HG02884 (cell line): ENCODE measurements at regions not wholly inside any gene's neighbourhood (a gene's known extent, or its start where the extent isn't known, plus 50 kb on each side); places are given as distances from the start of the nearest gene placed in this dataset.
"Not testable (repeated sequence)": the region's sequence is repeated elsewhere in the genome, so short reads cannot be mapped to it uniquely, and the experiment has no call there.

ENCODE experiments used
- ATAC-seq: cut with Tn5 transposase; IDR thresholded peaks from one replicate; pipeline ENCODE4 v1.9.1; 2021; ENCODE audit warnings: mild to moderate bottlenecking, moderate library complexity; ENCODE audit not compliant: unreplicated experiment

DNA sequence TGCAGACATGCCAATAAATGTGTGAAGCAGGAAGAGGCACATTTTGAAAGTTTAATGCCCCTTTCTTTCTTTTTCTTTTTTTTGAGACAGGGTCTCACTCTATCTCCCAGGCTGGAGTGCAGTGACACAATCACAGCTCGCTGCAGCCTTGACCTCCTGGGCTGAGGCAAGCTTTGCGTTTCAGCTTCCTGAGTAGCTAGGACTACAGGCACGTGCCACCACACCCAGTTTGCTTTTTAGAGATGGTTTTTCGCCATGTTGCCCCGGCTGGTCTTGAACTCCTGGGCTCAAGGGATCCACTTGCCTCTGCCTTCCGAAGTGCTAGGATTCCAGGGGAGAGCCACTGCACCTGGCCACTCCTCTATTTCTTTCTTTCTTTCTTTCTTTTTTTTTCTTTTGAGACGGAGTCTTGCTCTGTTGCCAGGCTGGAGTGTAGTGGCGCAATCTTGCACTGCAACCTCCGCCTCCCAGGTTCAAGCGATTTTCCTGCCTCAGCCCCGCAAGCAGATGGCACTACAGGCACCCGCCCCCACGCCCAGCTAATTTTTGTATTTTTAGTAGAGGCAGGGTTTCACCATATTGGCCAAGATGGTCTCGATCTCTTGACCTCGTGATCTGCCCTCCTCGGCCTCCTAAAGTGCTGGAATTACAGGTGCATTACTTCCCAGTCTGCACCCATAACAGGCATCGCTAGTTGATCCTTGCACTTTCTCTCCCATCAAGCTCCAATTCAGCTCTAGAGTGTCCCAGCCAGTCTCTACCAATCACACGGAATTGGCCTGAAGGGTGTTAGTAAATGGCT, 77.5 kb upstream of the RUNX3 start:
- ATAC-seq = not testable (repeated sequence)

DNA sequence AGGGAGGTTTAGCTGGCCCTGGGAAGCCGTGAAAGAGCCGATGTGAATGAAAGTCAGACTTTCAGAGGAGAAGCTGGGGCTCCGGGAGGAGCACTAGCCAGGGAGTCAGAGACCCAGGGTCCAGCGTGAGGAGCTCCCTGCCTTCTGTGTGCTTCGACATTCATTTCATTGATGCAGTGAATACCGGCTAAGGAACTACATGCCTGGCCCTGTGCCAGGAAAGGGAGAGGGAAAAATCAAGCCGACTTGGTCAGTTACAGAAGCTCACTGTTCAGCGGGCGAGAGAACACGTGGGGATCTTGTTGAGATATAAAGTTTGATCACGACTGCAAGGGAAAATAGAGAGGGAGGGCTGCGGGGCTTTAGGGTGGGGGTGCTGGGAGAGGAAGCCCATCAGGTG, 76.7 kb upstream of the RUNX3 start:
- no peak for ATAC-seq

DNA sequence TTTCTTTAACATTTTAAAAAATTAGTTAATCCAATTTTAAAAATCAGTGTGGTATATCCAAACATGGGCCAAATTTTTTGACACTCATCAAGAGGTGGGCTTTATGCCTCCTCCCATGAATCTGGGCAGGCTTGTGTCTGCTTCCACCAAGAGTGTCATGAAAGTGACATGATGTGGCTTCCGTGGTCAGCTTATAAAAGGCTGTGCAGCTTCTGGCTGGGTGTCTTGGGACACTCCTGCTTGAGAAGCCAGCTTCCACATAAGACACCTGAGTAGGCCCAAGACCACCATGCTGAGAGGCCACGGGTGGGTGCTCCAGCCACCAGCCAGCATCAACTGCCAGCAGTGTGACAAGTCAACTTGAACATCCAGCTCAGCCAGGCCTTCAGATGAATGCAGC, 74.3 kb upstream of the RUNX3 start:
- no peak for ATAC-seq

DNA sequence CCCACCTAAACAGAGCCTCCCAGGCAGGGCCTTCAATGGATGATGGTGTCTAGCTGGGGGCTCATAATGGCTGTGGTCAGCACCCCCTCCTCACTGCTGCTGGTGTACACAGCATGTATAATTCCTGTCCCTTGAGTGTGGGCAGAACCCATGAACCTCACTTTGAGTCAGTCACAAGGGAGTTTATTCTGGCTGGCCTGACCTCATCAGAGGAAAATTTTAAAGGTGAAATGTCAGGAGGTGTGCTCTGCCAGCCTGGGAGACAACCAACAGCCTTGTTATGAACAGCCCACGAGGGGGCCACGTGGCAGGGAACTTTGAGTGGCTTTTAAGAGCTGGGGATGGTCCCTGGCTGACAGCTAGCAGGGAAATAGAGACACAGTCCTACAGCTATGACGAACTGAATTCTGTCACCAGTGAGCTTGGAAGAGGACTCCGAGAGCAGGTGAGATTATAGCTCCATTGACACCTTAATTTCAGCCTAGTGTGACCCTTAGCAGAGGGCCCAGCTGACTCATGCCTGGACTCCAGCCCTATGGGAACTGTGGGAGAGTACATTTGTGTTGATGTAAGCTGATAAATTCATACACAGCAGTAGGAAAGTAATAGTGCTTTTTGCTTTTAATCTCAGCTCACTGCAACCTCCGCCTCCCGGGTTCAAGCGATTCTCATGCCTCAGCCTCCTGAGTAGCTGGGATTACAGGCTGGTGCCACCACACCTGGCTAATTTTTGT, 73.5 kb upstream of the RUNX3 start:
- ATAC-seq = no peak

DNA sequence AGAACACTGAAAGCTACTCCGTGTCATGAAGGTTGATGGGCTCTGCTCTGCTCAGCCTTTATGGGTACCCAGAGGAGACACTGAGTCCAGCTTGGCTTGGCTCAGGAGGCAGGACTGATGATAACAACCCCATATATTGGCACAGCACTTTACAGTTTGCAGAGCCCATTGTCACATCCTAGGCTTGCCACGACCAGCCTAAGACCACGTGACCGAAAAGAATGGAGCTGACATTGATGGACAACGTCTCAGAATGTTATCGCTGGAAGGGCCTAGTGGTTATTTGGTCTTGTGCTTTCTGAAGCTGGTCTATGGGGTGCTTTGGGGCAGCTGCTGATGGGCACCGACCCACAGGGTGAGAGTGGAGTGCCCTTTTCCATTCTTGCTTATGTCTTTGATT, 72.9 kb upstream of the RUNX3 start:
- ATAC-seq = no peak

DNA sequence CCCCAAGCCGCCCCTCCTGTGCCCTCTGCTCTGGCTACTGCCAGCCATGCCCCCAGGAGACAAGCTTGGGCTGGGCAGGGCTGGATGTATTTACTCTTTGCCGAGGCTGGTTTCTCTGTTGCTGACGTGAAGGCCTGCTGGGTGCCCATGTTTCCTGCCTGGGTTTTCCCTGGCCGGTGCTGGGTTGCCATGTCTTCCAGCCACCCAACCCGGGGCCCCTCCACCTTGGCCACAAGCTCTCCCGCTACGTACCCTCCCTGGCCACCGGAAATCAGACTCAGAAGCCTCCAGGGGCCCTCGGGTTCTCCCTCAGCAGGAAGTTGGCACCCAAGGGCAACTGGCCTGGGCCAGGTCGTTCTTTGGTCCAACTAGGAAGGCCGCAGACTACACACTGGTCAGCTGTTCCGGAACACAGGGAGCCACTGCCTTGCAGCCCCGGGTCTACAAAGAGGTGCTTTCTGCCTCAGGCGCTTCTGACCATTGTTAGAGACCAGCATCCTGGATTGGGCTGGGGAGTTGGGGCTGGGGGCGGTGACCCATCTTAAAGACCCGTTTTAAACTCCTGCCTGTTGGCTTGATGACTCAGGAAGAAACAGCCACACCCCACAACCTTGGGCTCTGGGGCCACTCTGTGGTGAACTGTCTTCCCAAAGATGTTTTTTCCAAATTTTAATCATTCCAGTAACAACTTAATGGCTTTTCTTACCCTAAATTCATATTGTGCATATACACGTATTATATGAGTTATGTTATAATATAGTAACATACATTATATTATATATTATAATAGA, 71.2 kb upstream of the RUNX3 start:
- no peak for ATAC-seq

DNA sequence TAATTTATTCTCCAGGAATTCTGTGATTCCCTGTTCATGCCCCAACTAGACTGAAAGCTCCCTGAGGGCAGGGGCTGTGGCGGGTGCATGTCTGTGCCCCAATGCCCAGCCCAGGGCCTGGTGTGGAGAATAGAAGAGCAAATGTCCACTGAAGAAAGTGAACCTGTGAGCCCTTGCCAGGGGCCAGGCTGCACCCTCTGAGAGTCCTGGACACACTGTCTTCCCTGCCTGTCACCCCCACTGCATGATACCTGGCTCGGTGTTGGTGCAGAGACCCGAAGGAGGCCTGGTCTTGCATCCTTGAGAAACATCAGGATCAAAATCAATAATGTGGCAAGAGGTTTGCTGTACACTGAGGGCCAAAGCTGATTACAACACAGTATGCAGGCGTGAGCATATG, 69.8 kb upstream of the RUNX3 start:
- ATAC-seq = no peak

DNA sequence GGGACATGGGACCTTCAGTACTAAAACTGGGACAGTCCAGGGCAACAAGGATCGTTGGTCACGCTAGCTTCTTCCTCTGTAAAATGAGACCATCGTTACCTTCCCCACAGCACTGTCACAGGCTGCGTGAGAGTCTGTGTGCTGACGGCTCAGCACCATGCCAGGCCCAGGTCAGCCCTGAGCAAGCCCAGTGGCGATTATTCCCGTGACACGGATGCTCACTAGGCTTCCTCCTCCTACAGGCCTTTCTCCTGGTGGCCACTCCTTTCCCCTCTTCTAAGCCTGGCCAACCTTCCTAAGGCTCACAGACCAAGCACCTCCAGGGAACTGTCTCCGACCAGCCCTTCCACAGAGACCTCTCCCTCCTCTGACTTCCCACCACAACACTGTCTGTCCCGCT, 69.3 kb upstream of the RUNX3 start:
- no peak for ATAC-seq

DNA sequence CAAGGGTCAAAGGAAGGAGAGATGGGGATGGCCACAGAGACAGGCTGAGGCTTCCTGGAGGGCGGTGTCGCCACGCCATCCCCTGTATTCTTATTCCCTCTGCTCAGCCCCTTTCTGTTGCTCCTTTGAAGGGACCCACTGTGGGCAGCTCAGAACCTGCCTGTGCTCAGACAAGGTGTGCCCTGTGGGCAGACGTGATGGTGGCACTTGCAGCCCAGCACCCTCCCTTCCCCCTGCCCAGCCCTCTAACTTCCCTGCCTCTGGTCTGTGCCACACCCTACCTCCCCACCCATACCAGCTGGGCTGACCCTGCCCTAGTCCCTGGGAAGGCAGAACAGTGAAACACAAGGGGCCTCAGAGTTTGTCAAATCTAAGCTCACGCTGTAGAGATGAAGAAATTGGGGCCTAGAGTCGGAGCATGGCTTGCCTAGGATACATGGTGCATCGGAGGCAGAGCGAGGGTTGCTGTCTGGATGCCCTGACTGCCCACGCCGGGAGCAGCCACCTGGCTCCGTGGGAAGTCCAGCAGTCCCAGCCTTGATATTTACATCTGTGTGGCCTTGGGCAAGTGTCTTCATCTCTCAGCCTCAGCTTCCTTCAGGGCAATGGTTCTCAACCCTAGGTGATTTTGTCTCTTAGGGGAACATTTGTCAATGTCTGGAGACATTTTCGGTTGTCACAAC, 68.6 kb upstream of the RUNX3 start:
- ATAC-seq = no peak

DNA sequence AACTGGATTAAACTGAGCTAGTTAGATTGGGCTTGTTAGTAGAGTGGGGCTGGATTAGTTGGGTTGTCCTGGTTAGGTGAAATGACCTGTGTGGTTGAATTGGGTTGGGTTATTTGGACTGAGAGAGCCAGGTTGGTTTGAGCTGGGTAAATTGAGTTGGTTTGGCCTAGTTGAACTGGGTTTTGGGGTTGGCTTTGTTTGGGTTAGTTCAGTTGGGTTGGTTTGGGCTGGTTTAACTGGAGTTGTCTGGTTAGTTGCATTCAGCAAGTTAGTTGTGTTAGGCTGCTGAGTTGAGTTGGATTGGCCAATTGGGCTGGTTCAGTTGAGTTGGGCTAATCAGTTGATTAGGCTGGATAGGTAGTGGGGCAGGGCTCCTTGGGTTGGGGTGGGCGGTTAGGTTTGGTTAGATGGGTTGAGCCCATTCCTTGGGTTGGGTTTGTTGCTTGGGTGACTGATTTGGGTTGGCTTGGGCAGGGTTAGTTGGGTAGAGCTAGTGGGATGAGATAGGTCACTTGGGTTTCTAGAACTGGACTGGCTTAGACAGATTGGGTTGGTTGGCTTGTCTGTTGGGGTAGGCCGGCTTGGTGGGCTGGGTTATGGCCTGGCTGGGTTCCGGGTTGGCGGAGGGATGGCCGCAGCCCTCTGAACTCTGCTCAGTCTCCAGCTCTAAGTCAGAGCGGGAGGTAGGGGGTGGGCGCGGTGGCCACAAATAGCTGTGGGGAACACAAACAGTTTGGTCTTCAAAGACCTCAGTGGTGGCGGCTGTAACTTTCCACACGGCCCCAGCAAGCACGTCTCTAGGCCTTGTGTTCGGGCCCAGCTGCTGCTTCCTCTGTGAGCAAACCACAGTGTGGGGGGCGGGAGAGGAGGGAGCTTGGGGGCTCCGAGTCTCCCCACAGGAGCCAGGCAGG, 67.2 kb upstream of the RUNX3 start:
- ATAC-seq = no peak

DNA sequence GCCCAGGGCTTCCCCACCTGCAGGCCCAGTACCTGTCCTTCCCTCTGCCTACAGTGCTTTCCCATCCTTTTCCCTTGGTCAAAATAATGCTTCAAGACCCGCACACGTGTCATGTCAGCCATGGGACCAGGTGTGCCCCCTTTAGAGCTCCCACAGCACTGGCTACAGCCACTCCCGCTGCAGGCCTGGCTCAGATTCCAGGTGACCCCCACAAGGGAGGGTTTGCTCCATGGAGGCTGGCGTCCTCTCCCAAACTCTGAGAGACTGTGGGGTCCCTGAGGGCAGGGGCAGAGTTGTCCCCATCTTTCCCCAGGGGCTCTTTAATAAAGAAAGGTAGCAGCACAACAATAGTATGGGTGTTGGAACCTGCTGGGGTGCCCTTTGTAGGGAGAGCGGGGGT, 66.4 kb upstream of the RUNX3 start:
- no peak for ATAC-seq

DNA sequence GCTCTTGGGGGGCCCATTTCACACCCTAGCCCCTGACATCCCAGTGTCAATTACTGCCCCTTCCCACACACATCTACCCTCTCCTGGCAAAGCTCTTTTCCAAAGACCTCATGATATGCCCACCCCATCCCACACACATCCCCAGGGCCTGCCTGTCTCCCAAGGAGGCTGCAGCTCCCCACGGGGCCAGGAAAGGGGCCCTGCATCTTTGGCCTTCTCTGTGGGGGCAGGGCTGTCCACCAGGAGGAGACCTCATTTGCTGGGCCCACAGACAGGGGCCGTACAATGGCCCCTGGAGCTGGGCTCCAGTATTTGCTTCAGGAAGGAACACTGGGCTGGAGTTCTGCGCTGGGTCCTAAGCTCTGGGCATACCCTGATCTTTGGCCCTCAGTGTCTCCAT, 65.6 kb upstream of the RUNX3 start:
- ATAC-seq = no peak

DNA sequence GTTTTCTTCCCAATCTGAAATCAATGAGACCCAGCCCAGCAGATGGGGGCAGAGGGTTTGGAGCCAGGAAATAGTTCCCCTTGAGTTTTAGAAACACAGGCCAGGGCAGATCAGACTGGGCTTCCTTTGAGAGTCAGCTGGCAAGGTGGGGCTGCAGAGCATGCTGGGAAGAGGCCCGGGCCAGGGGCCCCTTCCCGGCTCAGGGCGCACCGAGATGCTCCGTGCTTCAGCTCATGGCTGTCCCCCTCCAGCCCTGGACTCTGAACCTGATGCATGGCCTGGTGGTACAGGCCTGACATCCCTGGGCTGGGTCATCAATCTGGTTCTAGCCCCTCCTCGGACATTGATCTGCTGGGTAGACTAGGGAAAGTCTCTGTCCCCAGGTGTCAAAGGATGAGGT, 65.1 kb upstream of the RUNX3 start:
- no peak for ATAC-seq

DNA sequence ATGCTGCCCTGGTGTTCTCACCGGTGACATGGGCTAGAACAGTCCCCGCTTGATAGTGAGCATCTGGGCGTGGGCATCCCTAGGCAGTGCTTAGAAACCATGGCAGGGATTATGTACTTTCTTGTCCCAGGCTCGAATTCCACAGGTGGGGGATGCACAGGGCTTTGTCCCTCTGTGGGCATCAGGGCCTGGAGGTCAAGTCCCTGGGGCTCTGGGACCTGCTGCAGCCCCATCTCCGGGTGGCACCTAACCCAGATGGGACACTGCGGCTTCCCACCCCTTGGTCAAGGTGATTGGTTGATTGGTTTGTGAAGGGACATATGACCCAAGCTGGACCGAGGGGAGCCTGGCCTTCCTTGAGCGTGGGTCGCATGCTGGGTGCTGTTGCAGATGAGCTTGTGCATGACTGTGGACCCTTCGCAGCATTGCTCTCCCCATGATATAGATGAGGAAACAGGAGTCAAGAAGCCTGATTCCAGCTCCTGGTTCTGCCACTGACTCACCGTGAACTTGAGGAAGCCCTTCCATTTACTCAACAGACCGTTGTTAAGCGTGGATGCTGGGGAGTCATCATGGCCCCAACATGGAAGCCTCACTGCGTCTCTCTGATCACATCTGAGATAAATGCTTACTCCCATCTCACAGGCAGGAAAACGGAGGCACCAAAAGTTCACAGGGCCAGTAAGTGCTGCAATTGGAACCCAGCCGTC, 64.0 kb upstream of the RUNX3 start:
- no peak for ATAC-seq

DNA sequence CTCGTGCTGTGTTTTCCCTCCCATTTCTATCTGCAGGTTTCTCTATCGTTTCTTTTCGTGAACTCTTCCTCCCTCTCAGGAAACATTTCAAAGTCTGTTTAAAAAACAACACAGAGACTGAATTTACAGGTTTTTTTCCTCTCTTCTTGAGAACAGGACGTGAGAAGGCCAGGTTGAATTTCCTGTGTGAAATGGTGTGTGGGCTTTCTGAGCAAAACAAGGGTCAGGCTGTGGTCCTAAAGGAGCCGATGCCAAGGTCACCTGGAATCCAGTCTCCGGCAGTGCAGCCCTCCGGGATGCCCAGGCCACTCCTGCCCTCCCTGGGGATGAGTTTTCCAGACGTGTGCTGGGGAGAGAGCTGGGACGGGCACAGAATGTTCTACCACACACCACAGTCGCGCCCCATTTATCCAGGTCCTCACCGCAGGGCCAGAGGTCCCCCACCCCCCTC, 62.7 kb upstream of the RUNX3 start:
- no peak for ATAC-seq

DNA sequence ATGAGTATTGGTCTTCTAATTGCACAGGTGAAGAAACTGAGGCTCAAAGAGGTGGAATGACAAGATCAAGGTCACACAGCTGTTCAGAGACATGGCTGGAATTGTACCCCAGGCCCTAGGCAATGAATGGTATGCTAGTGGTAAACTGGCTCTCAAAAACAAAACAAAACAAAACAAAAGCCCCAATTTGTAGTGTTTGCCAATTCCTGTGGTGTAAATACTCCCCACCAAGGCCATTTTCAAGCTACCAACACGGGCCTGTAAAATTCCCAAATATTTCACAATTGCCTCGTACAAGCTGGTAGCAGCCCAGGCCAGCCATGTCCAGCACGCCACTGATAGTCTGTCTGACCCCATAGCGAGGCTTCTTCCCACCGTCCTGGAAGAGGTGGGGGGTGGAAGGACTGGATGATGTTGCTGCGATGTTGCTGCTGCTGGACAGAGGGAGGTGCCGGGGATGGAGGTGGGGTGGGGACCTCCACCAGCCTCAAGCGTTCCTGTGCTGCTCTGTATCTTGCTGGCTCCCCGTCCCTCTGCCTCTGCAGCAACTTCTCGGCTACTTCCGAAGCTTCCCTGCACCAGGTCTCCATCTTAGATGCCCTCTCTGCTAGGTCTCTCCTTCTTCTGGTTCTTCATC, 62.2 kb upstream of the RUNX3 start:
- no peak for ATAC-seq

DNA sequence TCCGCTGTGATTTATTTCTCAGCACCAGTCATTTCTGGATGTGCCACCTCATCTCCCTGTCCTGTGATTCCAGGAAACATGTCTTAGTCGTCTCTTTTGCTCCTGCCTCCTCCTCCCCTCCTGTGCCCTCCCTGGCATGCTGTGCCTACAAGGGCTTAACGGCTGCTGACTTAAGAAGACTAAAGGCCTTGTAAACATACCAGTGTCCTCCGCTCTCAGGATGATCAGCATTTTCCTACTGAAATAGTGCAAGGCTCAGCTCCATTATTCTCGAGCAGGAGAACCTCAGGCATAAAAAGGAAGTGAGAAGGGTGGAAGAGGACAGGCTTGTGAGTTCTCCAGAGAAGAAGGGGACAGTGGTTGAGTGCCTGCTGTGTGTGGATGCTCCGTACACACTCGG, 61.6 kb upstream of the RUNX3 start:
- no peak for ATAC-seq

DNA sequence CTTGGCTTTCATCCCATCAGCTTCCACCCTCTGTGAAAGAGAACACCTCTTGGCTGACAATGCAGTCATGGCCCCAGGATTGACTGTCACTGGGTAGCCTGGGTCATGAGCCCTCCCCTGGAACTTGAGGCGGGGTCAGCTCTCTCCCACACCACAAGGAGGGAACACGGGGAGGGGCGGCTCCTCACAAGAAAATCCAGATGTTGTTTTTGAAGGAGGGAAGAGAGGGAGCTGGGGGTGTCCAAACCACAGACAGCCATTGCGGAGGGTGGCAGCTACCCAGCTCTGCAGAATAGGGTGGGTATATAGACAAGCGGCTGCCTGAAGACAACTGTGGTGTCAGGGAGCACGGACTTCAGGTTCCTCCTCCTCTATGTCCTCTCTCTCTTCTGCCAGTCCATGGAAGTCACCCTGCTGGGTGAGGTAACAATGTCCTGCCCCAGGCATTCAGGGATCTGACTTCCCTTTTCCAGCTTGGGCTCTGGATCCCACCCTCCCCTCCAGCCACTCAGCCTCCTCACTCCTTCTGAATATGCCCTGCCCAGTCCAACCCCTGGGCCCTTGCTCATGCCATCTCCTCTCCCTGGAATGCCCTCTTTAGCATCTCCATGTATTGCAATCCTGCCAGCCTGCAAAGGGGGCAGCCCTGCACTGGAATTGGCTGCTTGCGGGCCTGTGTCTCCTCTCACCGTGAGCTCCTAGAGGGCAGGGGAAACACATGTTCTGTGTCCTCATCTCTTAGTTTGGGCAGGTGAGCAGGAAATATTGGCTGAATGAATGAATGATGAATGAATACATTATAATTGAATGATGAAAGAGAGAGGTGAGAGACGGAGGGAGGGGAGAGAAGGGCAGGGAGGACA, 60.9 kb upstream of the RUNX3 start:
- ATAC-seq = no peak
